ENCODE measurements at regions not wholly inside any gene's neighbourhood (a gene's known extent, or its start where the extent isn't known, plus 50 kb on each side); places are given as distances from the start of the nearest gene placed in this dataset.

DNA sequence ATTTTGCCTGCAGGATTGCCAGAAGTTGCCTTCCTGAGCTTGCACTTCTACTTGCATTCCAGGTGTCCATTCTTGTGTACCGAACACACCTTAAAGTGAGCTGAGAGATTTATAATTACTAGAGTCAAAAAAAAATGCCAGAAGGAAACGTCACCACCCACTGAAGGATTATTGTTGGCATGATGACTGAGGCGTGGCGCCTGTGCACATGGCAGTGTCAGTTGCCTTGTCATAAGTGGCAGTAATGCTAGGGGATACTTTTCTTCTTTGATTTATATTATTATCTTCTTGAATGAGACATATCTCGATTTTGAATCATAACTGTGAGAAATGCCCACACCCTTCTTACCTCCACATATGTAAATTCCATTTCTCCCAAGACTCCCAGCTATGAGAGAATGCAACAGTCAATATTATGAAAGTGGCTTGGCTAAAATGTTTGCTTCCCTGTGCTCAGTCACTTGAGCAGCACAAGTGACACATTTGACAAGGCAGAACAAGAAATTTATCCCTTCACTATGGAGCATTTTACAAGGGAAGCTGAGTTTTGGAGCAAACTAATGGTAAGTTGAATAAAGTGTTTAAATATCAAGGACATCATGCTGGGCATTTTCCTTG lies 149.5 kb upstream of the SASH1 start:
- peak; percentile 87 for DNase-seq (ENCODE audit: low read depth)

DNA sequence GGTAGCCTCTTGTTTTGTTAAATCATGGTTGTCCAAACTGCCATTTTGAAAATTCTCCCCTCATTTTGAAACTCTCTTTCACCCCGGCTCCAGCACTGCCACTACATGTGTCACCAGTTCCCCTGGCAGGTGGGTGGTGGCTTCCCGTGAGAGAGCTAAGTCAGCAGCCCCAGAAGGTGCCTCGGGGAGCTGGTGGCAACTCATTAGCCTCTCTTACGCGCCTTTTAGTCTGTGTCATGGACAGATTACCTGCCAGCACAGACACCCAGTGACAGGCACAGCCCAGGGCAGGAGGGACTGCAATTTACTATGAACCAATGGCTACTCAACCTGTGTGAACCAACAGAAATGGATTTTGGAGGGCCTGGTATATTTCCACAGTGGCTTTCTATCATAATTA lies 147.1 kb upstream of the SASH1 start:
- no peak for DNase-seq (ENCODE audit: low read depth)

DNA sequence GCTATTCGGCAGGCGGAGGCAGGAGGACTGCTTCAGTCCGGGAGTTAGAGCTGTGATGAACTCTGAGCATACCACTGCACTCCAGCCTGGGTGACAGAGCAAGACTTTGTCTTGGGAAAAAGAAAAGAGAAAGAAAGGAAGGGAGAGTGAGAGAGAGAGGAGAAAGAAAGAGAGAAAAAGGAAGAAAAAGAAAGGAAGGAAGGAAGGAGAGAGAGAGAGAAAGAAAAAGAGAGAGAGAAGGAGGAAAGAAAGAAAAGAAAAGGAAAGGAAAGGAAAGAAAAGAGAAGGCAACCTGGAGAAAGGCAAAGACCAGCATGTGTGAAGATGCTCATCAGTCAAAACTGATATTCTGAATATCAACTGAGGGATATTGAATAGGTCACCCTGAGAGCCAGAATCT lies 143.1 kb upstream of the SASH1 start:
- DNase-seq (ENCODE audit: low read depth), result no peak

DNA sequence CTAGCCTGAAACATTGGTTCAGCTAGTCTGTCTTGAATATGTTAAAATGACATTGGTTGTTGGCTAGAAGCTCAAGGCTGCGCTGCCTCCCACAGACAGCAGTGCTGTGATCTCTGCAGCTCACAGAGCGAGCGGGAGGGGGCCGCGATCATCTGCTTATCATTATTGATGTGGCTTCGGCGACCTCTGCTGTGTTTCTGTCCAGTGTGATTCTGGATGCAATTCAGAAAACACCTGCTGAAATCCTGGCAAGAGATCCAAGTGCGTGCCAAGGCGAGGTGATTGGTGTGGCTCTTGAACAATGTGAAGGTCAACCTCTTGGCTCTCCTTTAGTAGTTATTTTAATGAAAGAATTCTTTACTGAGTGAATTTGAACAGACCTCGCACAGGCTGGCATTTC lies 142.3 kb upstream of the SASH1 start:
- no peak for DNase-seq (ENCODE audit: low read depth)

DNA sequence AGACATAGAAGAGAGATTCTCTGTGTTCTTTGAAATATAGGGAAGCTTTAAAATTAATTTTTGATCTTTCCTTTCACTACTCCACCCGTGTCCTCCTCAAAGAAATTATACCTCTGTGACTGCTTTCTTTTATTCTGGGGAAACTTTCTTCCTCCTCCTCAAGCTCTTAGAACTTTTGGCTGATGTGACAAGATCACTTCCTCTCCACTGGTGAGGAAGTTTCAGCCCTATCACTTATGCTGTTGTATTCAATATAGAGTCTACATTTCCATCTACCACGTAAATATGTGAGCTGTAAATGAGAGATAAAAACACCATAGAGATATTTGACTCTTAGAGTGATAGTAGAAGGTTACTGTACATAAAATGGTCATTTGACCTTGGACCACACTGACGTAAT lies 141.9 kb upstream of the SASH1 start:
- no peak for DNase-seq (ENCODE audit: low read depth)

DNA sequence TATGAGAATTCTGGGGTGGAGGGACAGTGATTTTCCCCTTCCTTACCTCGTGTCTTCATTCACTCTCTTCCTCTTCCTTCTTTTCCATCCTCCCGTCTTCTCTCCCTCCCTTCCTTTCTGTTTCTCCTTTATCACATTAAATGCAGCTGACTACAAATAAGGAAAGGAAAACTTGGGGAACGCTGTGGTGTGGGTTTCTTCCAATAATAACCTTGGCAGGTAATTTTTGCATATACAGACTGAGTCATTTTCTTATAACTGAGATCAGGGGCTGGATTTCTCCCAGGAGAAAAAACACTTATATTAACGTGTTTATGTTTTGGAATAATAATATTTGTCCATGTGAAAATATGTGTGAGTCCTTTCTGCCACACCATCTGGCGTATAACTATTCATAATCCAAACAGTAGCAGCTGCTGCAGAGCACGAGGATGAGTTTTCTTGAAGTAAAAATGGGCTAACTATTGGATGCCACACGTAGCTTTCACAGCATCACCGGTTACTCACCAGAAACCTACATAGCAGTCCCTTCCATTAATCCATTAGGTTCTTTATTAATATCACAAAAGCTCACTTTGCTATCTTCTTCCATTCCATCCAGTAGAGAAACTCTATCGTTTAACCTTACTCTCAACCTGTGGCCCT lies 139.2 kb upstream of the SASH1 start:
- peak; percentile 87 for DNase-seq (ENCODE audit: low read depth)

DNA sequence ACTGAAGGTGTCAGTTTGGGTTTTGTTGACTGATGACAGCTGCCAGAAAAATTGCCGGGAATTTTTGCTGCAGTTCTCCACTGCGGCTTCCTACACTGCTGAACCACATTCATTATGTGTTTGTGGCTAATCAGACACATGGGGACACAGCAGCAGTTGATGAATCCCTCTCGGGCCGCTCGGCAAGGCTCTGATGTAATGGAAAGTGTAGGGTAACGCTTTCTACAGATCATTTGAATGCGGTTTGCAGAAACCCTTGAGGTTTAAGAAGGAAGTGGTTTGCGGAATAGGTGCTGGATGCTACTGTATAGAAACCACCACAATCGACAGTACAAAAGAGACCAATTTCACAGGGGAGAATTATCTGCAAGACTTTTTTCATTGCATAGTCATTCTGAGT lies 138.7 kb upstream of the SASH1 start:
- peak; percentile 96 for DNase-seq (ENCODE audit: low read depth)

DNA sequence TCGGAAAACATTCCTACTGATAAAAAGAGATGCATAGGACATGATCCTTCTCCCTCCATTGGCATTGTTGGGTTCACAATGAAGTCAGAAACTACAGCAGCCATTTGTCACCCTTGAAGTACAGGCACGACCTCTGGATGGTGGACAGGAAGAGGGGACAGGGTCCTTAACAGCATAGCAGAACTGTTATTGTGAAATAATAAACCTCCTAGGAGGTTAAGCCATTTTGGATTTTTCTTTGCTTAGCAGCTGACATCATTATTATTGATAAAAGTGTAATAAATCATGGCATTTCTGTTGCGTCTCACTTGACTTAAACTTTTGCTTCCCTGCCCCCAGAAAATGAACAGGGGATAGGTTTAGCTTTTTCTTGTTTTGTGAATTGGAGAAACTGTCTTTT lies 134.3 kb upstream of the SASH1 start:
- DNase-seq (ENCODE audit: low read depth), result no peak

DNA sequence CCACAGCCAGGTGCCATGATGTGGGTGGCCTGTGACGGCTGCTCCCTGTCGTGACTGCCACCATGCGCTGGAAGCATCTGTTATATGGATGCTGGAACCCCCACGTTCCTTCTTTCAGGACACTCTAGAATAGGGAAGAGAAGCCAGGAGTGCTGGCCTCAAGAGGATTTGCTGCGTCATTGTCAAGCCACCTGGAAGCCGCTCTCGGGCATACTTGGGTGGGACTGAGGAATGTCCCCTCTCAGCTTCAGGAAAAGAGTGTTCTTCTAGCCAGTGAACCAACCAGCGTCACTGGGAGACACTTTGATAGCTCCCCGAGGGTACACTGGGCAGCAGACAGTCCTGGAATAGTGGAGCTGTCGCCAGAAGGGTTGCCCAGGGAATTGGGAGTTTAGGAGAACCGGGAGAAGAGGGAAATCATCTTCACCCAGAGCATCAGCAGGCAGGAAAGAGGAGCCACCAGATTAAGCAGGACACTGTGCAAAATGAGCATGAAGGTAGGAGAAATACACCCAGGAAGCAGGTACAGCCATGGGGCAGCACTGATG lies 130.8 kb upstream of the SASH1 start:
- DNase-seq (ENCODE audit: low read depth), result no peak

DNA sequence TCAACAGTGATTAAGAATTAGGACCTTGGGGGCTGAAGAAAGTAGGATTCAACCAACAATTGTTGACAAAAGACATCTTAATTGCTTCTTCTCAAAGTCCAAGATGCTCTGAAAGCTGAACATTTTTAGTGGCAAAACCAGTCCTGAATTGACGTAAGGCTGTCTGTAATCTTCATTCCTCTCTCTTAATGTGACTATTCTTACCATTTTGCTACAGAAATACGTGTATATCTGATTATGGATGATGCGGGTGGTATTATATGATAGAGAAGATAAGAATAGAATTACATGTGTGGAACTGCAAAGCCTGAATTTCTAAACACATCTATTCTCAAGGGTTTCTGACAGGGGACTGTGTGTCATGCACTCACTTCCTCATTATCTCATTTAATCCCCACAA lies 130.3 kb upstream of the SASH1 start:
- DNase-seq (ENCODE audit: low read depth), result no peak

DNA sequence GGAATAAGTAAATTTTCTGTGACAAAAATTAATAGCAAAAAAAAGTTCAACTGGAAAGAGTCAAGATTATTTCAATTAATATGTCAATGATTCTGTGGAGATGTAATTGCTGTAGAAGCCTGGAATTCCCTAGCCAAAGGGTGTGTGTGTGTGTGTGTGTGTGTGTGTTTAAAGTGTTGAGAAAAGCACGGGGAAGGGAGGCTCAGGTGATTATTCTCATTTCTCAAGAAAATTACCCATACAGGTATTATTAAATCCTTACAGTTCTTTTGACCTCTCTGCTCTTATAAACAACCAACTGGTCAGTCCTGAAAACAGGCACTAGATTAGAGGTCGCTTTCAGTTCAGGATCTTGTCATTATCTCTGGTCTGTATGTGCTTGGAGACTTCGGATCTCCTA lies 129.3 kb upstream of the SASH1 start:
- no peak for DNase-seq (ENCODE audit: low read depth)

DNA sequence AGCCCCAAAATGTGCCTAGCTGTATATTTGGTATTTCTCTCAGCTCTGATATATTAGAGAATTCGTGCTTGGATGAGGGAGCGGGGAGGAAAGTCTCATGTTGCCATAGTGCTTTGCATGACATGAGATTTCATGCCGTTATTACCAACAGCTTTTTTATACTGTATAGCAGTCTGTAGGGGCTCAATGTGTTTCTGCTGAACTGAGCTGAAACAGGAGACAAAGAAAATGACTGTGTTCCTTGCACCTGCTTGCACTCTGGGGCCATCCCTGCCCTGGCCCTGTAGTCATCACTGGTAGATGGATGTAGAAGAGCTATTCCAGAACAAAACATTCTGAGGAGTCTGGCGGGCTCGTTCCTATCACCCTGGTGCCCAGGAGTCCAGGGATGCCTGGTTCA lies 128.0 kb upstream of the SASH1 start:
- no peak for DNase-seq (ENCODE audit: low read depth)

DNA sequence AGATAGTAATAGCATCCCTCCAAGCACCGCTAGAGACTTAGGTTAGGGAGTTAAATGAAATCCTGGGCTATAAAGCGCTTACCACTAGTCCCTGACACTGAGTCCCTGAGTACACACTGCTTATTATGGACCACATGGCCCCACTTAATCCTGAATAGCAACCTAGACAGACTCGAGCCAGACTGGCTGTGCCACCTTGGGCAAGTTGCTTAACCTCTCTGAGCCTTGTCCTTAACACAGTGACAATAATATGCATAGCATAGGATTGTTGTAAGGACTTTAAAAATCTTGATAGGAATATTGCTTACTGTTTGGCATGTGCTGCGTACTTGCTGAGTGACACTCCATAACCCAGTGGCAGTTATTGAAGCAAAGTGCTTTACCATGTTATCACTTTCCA lies 125.6 kb upstream of the SASH1 start:
- no peak for DNase-seq (ENCODE audit: low read depth)

DNA sequence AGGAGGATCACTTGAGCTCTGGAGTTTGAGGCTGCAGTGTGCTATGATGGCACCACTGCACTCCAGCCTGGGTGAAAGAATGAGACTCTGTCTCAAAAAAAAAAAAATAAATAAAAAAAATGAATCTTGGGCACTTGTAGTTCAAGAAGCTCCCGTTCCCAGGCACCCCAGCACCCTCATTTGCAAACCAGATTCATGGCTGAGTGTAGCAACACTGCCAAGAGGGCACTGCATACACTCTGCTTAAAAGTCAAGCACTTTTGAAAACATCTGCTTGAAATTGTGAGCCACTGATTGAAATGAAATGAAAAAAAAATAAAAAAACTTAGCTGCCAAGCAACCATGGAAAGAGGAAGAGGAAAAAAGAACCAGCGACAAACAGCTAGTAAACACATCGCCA lies 124.7 kb upstream of the SASH1 start:
- no peak for DNase-seq (ENCODE audit: low read depth)

DNA sequence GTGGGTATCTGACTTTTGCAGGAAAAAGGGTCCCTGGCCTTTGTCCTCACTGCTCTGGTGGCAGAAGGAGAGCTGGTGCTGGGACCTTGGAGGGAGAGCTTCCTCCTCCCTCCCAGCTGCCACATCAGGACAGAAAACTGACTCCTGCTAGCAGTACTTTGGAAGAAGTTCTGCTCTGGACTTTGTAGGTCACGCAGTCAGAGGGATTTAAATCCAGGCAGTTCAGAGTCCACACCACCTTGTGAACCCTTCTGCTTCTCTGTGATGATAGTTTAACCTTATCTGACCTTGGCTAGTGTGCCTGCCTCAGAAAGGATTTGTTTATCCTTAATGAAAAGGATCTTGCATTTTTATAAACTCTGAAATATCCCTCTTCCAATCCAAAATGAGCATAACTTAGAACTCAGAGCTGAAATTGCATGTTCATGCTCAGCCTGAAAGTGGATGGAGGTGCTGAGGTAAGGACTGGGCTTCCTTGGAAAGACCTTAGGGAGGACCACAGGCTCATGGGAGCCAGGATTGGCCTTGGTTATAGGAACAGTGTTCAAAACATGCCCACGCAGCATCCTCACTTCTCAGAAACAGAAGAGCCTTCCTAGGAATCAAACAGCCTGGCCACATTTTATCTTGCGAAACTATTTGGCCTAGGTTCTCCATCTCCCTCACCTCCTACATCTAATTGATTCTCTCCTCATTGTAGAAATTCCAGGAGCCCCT lies 123.9 kb upstream of the SASH1 start:
- no peak for DNase-seq (ENCODE audit: low read depth)

DNA sequence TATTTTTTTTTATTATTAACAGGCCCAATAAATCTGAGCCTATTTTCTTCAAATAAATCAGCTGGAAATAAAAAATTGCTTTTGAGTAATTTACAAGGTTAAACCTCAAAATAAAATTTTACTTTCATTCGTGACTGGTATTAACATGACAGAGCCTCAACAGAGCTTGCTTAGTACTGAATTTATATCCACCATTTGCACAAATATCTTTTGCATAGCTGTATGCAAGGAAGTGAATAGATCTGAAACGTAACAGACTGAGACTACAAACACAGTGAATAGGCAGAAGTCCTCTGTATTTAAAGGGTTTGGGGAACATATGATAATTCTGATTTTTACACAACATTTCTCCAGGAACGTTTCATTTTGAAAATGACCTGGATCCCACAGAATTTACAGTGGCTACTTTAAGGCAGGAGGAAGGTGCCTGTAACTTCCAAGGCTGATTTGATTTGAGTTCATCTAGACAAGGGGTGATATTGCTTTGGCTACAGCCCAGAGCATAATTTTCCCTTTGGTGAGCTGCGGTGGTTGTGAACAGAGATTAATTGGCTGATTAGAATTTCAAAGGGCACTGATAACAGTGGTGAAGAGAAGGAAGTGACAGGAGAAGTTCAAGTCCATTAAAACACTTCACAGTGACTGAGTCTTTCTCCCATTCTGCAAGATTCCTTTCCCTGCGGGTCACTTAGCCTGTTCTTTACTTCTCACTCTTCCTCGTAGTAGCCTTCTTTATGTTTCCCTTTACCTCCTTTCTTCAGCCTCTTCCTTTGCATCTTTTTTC lies 121.2 kb upstream of the SASH1 start:
- DNase-seq (ENCODE audit: low read depth), result no peak

DNA sequence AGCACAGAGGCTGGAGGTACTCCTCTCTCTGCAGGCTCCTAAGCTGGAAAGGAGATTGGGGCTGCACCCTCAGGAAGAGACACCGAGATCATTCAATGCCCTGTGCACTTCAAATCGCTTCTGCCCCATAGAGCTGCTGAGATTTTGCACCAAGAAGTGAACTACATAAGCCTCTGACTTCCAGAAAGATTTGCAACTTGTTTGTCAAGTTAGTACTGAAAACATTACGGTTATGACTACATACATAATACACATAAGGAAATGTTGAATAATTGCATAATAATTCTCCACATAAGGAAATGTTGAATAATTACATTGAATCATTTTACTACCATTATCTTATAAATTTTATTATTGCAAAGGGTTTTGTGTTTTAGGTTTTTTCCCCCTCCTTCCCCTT lies 120.3 kb upstream of the SASH1 start:
- no peak for DNase-seq (ENCODE audit: low read depth)

DNA sequence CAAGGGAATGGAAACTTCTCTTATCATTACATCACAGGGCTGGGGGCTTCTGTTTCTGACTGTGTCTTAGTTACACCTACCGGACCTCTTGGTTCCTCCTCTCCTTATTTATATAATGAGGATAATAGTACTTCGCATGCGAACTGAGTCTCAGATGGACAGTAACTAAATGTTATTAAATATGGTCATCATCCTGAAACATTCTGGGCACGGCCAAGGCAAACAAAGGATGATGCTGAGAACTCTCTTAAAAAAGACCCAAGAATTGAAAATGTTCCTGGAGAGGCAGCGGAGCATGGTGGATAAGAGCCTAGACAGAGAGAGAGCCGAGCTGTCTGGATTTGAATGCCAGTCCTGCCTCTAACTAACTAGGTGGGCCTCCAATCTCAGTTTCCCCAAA lies 119.8 kb upstream of the SASH1 start:
- DNase-seq (ENCODE audit: low read depth), result no peak

DNA sequence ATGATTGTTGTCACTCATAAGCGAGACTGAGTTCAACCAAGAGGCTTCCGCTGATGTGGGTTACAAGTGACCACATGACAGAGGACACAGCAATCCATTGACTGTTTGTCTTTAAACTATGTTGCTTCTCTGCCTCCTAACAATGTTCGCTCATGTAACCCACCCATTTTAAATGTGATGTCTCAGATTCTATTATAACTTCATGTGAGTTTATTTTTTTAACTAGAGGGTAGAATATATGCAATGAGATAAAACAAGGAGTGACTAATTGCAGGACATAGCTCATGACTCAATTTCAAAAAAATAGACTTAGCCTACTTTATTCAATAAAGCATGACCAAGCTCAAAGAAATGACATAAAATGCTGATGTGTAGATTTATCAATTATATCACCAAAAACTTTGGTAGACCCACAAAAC lies 119.2 kb upstream of the SASH1 start:
- DNase-seq (ENCODE audit: low read depth), result no peak

DNA sequence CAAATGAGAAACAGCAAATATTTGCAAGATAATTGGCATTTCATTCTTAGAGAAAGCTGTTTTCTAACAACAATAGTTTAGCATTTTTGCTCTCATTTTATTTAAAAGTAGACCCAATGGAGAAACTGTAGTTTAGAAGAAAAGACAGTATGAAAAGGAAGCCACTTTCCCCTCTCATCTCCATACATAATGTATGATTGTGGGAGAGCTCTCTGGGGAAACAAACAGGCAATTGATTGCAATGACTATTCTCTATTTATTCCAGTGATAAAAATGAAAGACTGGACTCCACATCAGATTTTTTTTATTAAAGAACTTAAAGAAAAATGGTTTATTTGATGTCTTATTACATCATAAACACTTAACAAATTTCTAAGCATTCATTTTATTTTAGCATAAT lies 116.8 kb upstream of the SASH1 start:
- DNase-seq (ENCODE audit: low read depth), result no peak

DNA sequence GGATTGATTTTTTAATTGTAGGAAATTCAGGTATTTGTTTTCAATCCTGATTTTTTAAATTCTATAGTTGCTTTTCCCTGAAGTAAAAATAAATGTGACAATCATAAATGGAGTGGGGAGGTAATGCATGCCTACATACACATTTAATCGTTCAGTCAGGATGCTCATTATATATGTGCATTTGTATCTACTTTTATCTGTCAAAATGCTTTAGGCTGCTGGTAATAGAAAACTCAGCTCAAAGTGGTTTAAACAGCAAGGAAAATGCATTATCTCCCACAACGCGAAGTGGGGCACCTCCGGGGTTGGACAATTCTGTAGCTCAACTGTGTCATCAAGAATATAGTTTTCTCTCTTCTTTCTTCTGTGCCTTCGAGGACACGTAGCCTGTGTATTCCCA lies 116.4 kb upstream of the SASH1 start:
- DNase-seq (ENCODE audit: low read depth), result no peak

DNA sequence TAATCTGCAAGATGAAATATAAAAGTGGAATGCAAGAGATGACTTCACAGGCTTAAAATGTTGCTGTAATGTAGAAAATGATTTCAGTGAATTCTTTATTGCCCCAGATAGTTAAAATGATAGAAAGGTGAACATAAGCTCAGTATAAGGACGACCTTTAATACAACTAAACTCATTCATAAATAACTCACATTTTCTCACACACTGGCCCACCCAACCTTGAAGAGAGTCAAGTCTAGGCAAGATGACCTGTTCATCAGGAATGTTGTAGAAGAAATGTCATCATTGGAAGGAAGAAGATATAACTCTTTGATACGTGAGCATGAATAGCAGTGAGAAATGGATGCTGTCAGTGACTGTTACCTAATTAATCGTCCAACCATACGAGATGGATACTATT lies 111.1 kb upstream of the SASH1 start:
- no peak for DNase-seq (ENCODE audit: low read depth)

Data from myocyte (in vitro differentiated cells).